ENCODE measurements at regions not wholly inside any gene's neighbourhood (a gene's known extent, or its start where the extent isn't known, plus 50 kb on each side); places are given as distances from the start of the nearest gene placed in this dataset.
"Not testable (repeated sequence)": the region's sequence is repeated elsewhere in the genome, so short reads cannot be mapped to it uniquely, and the experiment has no call there.

DNA sequence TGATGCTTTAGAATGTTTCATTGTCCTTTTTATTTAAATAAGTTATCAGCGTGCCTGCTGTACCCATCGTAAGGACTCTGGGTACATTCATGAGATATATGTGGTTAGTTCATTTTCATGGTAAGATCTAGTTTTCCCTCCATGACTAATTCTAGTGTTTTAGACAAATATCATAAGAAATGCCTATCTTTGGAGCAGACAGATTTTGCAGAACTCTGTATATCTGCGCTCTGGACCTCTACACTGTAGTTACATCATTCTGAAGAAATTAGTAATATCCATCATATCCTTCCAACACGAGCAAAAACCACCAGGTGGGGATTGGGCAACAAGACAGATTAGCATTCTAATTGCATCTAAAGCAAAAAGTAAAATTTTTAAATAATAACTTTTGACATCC is 499.2 kb downstream of the SETD4 start:
- TF ChIP-seq POLR2A (IDR thresholded peaks at IDR 0.05; ENCODE audit: extremely low read depth, insufficient read length), result no peak
- TF ChIP-seq, protein P1, sequence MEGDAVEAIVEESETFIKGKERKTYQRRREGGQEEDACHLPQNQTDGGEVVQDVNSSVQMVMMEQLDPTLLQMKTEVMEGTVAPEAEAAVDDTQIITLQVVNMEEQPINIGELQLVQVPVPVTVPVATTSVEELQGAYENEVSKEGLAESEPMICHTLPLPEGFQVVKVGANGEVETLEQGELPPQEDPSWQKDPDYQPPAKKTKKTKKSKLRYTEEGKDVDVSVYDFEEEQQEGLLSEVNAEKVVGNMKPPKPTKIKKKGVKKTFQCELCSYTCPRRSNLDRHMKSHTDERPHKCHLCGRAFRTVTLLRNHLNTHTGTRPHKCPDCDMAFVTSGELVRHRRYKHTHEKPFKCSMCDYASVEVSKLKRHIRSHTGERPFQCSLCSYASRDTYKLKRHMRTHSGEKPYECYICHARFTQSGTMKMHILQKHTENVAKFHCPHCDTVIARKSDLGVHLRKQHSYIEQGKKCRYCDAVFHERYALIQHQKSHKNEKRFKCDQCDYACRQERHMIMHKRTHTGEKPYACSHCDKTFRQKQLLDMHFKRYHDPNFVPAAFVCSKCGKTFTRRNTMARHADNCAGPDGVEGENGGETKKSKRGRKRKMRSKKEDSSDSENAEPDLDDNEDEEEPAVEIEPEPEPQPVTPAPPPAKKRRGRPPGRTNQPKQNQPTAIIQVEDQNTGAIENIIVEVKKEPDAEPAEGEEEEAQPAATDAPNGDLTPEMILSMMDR (IDR thresholded peaks at IDR 0.05; ENCODE audit: low read depth, low read length), result no peak
- TF ChIP-seq, protein P2, sequence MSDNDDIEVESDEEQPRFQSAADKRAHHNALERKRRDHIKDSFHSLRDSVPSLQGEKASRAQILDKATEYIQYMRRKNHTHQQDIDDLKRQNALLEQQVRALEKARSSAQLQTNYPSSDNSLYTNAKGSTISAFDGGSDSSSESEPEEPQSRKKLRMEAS (IDR thresholded peaks at IDR 0.05; ENCODE audit: low read depth, low read length), result no peak
- no peak for TF ChIP-seq MYC (IDR thresholded peaks at IDR 0.05; ENCODE audit: low read depth, low read length)
- DNase-seq (ENCODE audit: low read depth), result no peak
- H3K4me3 ChIP-seq (ENCODE audit: low read depth, low read length), result no peak overlapping the region

DNA sequence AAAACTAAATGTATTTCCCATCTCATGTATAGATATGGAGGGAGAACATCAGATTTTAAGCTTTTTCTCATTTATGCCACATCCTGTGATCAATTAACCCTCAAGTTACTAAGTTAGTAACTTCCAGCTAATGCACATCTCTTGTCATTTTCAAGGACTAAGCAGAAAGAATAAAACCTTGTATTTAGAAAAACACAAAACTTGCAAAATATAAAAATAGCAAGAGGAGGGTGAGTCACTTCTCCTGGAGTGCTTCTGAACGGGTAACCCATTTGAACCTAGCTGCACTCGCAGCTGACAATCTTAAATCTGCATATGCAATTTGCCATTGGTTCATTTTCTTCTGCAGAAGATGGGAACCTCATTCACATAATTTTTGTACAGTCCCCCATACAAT is 500.5 kb downstream of the SETD4 start:
- DNase-seq (ENCODE audit: low read depth), result no peak
- no peak overlapping the region for H3K4me3 ChIP-seq (ENCODE audit: low read depth, low read length)

DNA sequence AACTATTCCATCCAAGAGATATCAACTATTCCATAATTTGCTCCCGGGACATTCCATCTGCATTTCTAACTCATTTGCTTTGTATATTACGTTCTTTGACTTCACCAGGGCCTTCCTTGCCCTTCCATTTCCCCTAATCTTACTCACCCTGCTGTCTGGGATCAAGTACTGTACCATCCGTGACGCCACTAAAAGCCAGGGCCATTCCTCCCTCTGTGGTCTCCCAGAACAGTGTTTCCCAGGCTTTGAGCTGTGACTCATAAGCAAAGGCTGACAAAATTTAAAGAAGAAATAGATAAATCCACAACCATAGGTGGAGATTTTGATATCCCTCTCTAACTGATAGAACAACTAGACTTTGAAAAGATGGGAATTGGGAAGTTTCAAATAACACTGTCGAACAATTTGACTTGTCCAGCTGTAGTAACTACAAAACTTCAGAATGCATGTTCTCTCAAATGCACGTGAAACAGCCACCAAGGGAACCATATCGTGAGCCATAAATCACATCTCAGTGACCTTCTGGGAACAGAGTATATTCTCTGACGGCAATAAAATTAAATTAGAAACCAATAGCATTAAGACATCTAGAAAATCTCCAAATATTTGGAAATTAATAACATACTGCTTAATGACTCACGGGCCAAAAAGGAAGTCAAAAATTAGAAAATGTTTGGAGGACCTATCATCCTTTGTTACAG is 501.0 kb downstream of the SETD4 start:
- no peak for DNase-seq (ENCODE audit: low read depth)
- H3K4me3 ChIP-seq (ENCODE audit: low read depth, low read length), result no peak overlapping the region

More for the DNA sequence above, 500.5 kb downstream of the SETD4 start:
- TF ChIP-seq, protein P2 (IDR thresholded peaks at IDR 0.05; ENCODE audit: low read depth, low read length), result no peak
- TF ChIP-seq MYC (IDR thresholded peaks at IDR 0.05; ENCODE audit: low read depth, low read length), result no peak

DNA sequence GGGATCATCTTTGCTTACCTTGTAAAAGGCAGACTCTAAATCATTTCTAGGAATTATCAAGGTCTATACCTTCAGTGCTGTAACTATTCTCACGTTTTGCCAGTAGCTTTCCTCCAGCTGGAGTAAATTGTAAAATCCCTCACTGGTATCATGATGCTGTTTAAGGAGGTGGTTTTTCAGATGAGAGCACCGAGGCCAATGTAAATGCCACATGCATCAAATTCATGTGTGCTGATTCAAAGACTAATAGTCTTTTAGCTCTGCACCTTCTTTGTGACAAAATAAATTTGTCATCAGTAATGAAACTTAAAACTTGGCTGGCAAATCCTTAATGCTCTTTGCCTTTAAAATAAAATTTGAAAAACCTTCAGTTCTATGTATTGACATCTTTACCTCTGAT is 503.8 kb downstream of the SETD4 start:
- DNase-seq (ENCODE audit: low read depth), result no peak
- no peak overlapping the region for H3K4me3 ChIP-seq (ENCODE audit: low read depth, low read length)
- TF ChIP-seq MYC (IDR thresholded peaks at IDR 0.05; ENCODE audit: low read depth, low read length), result no peak

More for the DNA sequence above, 501.0 kb downstream of the SETD4 start:
- TF ChIP-seq, protein P2 (IDR thresholded peaks at IDR 0.05; ENCODE audit: low read depth, low read length), result no peak
- TF ChIP-seq MYC (IDR thresholded peaks at IDR 0.05; ENCODE audit: low read depth, low read length) (no peak), POLR2A (IDR thresholded peaks at IDR 0.05; ENCODE audit: extremely low read depth, insufficient read length) (no peak)
- TF ChIP-seq, protein P1 (IDR thresholded peaks at IDR 0.05; ENCODE audit: low read depth, low read length), result no peak

DNA sequence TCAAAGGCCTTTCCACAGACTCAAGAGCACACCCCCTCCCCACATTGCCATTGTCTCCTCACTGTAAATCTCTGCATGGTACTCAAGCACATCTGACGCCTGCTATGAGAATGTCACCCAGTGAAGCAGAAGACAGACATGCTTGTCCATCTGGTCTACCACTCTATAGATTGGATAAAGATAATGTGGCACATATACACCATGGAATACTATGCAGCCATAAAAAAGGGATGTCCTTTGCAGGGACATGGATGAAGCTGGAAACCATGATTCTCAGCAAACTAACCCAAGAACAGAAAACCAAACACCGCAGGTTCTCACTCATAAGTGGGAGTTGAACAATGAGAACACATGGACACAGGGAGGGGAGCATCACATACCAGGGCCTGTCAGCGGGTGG is 503.4 kb upstream of the RUNX1 start:
- not testable (repeated sequence) for DNase-seq (ENCODE audit: low read depth); H3K4me3 ChIP-seq (ENCODE audit: low read depth, low read length)

DNA sequence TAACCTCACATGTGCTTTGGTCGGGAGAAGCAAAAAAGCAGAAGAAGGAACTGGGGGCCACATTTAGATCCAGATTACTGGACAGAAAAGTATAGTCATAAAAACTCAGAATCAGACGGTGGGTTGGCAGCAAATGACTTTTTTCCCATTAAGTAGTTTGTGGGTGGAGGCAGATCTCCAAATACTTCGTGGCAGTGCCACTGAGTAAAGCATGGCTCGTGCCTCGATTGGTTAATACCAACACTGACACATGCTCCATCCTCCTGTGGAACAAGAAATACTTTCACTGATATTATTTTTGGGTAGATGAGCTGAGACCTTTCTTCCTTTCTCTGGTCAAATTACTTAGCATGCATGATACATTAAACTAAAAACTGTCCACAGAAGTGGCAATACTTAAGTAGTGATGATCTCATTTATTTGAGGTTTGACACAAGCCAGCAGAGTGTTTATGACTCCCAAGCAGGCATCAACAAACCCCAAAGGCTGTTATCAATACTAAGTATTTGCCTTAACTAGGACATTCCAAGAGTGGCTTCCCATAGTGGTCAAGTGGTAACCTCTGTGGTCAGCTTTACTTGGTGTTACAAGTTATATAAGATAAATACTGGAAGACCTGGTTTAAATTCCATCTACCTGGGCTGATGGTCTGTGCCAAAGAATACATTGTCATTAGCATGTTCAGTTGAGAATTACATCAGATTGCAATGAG is 500.0 kb upstream of the RUNX1 start:
- TF ChIP-seq, protein P1 (IDR thresholded peaks at IDR 0.05; ENCODE audit: low read depth, low read length), result no peak
- no peak for TF ChIP-seq POLR2A (IDR thresholded peaks at IDR 0.05; ENCODE audit: extremely low read depth, insufficient read length)
- TF ChIP-seq MYC (IDR thresholded peaks at IDR 0.05; ENCODE audit: low read depth, low read length), result no peak
- TF ChIP-seq, protein P2 (IDR thresholded peaks at IDR 0.05; ENCODE audit: low read depth, low read length), result no peak
- H3K4me3 ChIP-seq (ENCODE audit: low read depth, low read length), result no peak overlapping the region
- no peak for DNase-seq (ENCODE audit: low read depth)

DNA sequence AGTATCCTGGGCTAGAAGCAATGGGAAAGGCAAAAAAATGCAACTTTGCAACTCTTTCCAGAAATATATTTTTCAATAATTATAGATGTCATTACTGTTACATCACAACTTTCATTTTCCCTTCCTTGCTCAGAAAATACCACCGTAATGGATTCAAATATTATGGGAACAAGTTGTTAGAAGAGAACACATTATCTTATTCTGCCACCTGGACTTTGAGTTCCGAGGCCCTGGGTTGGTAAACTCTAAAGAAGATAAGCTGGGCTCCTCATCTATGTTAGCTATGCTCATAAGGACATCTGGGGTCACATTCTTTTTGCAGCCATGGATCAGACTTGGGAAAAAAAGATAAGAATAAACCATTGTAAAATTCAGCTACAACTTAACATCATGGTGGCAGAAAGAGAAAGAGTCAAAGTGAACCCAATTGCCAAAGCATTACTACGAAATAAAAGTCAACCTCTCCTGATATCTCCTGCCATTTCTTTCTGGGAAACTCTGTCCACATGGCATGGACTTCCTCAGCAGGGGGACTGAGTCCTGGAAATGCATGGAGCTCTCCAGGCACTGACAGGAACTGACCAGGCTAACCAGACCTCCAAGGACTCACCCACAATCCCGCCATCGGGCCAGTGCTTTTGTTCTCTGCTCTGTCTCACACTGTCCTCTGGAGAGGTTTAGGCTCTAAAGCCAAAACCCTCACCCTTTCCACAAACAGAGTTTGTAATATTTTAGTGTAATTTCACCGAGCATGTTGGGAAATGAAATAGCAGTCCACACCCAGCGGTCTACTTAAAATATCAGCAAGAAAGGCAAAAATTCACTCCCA is 499.1 kb upstream of the RUNX1 start:
- TF ChIP-seq MYC (IDR thresholded peaks at IDR 0.05; ENCODE audit: low read depth, low read length), result no peak
- TF ChIP-seq, protein P2 (IDR thresholded peaks at IDR 0.05; ENCODE audit: low read depth, low read length), result no peak
- TF ChIP-seq POLR2A (IDR thresholded peaks at IDR 0.05; ENCODE audit: extremely low read depth, insufficient read length), result no peak
- TF ChIP-seq, protein P1 (IDR thresholded peaks at IDR 0.05; ENCODE audit: low read depth, low read length), result no peak
- DNase-seq (ENCODE audit: low read depth), result no peak
- H3K4me3 ChIP-seq (ENCODE audit: low read depth, low read length), result no peak overlapping the region
